H1 (cell line): ENCODE measurements at regions not wholly inside any gene's neighbourhood (a gene's known extent, or its start where the extent isn't known, plus 50 kb on each side); places are given as distances from the start of the nearest gene placed in this dataset.

Experiments used
- CTCF ChIA-PET: fragments of 300-600 bp; sonication (Branson Sonifier 250); formaldehyde crosslinking; loops from one replicate; lab custom pipeline; 2021; ENCODE audit not compliant: partially characterized antibody; lab: Charles Lee
- POLR2A ChIA-PET: fragments of 300-600 bp; sonication (Branson Sonifier 250); formaldehyde crosslinking; loops from one replicate; lab custom pipeline; 2021; ENCODE audit warnings: inconsistent platforms; ENCODE audit not compliant: partially characterized antibody; lab: Charles Lee
- DNase-seq, 2 experiments: peaks; one replicate each; pipeline versions ENCODE4 v3.0.0 to v3.0.0-alpha.2; 2010 to 2022; ENCODE audit warnings: low spot score in 2 of 2, low read depth in 1 of 2, mixed read lengths in 1 of 2
- FAIRE-seq: peaks from 2 replicates; lab custom pipeline; 2011; peaks lifted over from hg19 to GRCh38; lab: Jason Lieb, UNC
- H2AFZ ChIP-seq: 2 replicates; pipeline ENCODE4 v1.8.1; 2012; ENCODE audit warnings: low read length, inconsistent platforms
- H2AK5ac ChIP-seq: 2 replicates; pipeline ENCODE4 v1.6.1; 2013; ENCODE audit warnings: low read depth, low read length
- H2BK120ac ChIP-seq: replicated peaks from 2 replicates; pipeline ENCODE3; 2013; ENCODE audit warnings: low read depth, low read length, inconsistent platforms
- H2BK12ac ChIP-seq: 2 replicates; pipeline ENCODE4 v1.6.1; 2013; ENCODE audit warnings: low read depth, low read length
- H2BK15ac ChIP-seq: 2 replicates; pipeline ENCODE4 v1.6.1; 2013; ENCODE audit warnings: low read length
- H2BK20ac ChIP-seq: 2 replicates; pipeline ENCODE4 v1.6.1; 2013; ENCODE audit warnings: low read length
- H2BK5ac ChIP-seq: 2 replicates; pipeline ENCODE4 v1.6.1; 2013; ENCODE audit warnings: low read depth, low read length
- H3K14ac ChIP-seq: 2 replicates; pipeline ENCODE4 v1.6.1; 2013; ENCODE audit warnings: inconsistent platforms; ENCODE audit not compliant: insufficient read length
- H3K18ac ChIP-seq: 2 replicates; pipeline ENCODE4 v1.6.1; 2013; ENCODE audit warnings: low read length; ENCODE audit errors: extremely low read depth
- H3K23ac ChIP-seq: 2 replicates; pipeline ENCODE4 v1.6.1; 2013; ENCODE audit warnings: inconsistent platforms; ENCODE audit not compliant: insufficient read length
- H3K23me2 ChIP-seq: 2 replicates; pipeline ENCODE4 v1.6.1; 2013; ENCODE audit warnings: low read depth, low read length
- H3K27ac ChIP-seq: 2 replicates; pipeline ENCODE4 v1.6.1; 2011; ENCODE audit warnings: low read depth, low read length, inconsistent platforms
- H3K27me3 ChIP-seq, 4 experiments: replicated peaks in 1 of 4; 1 replicate in 1 of 4; 2 replicates in 3 of 4; pipeline versions ENCODE4 v1.6.1 to v1.8.1; 2011 to 2013; ENCODE audit warnings: low read length in 3 of 4, mild to moderate bottlenecking in 3 of 4, inconsistent platforms in 2 of 4, mixed read lengths in 2 of 4, moderate library complexity in 1 of 4; ENCODE audit not compliant: control insufficient read depth in 3 of 4, insufficient read depth in 3 of 4; ENCODE audit errors: extremely low read depth in 1 of 4
- H3K36me3 ChIP-seq, 4 experiments: 2 replicates each; pipeline versions ENCODE4 v1.6.1 to v1.8.1; 2011 to 2013; ENCODE audit warnings: mild to moderate bottlenecking in 4 of 4, low read length in 3 of 4, moderate library complexity in 2 of 4, control low read depth in 1 of 4, inconsistent platforms in 1 of 4; ENCODE audit not compliant: insufficient read depth in 4 of 4, control insufficient read depth in 2 of 4
- H3K4ac ChIP-seq: replicated peaks from 2 replicates; pipeline ENCODE3; 2013; ENCODE audit warnings: low read length, low read depth, mixed read lengths, inconsistent platforms; ENCODE audit not compliant: insufficient read length
- H3K4me1 ChIP-seq, 4 experiments: replicated peaks in 1 of 4; 1 replicate in 1 of 4; 2 replicates in 3 of 4; pipeline versions ENCODE4 v1.6.1 to v1.8.1; 2011 to 2013; ENCODE audit warnings: low read length in 3 of 4, inconsistent platforms in 2 of 4, mixed read lengths in 1 of 4; ENCODE audit not compliant: insufficient read depth in 4 of 4, control insufficient read depth in 3 of 4
- H3K4me2 ChIP-seq, 2 experiments: 2 replicates each; pipeline versions ENCODE4 v1.6.1 to v1.8.1; 2011 to 2013; ENCODE audit warnings: low read depth in 2 of 2, low read length in 2 of 2, control low read depth in 1 of 2, inconsistent platforms in 1 of 2, mild to moderate bottlenecking in 1 of 2; ENCODE audit not compliant: insufficient read depth in 1 of 2
- H3K4me3 ChIP-seq, 4 experiments: fragments of 200-600, 300-600 bp in 1 of 4; sonication (generic), shearing (Covaris generic), sonication (Bioruptor Twin) in 1 of 4; 2 replicates each; pipeline versions ENCODE4 v1.5.1 to v1.8.1; 2011 to 2016; ENCODE audit warnings: low read length in 4 of 4, low read depth in 3 of 4, control low read depth in 2 of 4, inconsistent platforms in 2 of 4, mild to moderate bottlenecking in 2 of 4, mixed read lengths in 1 of 4, moderate library complexity in 1 of 4; ENCODE audit not compliant: insufficient read depth in 2 of 4; ENCODE audit errors: extremely low read depth in 1 of 4
- H3K56ac ChIP-seq: replicated peaks from 2 replicates; pipeline ENCODE3; 2013; ENCODE audit warnings: low read depth, mild to moderate bottlenecking, mixed read lengths, low read length, inconsistent platforms; ENCODE audit not compliant: insufficient read length
- H3K79me1 ChIP-seq: 2 replicates; pipeline ENCODE4 v1.6.1; 2013; ENCODE audit warnings: low read depth, low read length, control low read depth
- H3K79me2 ChIP-seq, 2 experiments: 2 replicates each; pipeline versions ENCODE4 v1.6.1 to v1.8.1; 2012 to 2013; ENCODE audit warnings: low read length in 2 of 2, mild to moderate bottlenecking in 2 of 2, inconsistent platforms in 1 of 2; ENCODE audit not compliant: insufficient read depth in 2 of 2, control insufficient read depth in 1 of 2
- H3K9ac ChIP-seq, 4 experiments: replicated peaks in 1 of 4; 1 replicate in 1 of 4; 2 replicates in 3 of 4; pipeline versions ENCODE4 v1.6.1 to v1.8.1; 2011 to 2013; ENCODE audit warnings: low read depth in 3 of 4, low read length in 3 of 4, control low read depth in 2 of 4, mild to moderate bottlenecking in 2 of 4, moderate library complexity in 2 of 4, inconsistent platforms in 1 of 4; ENCODE audit errors: extremely low read depth in 1 of 4
- H3K9me3 ChIP-seq, 2 experiments: 2 replicates each; pipeline versions ENCODE4 v1.6.1 to v1.8.1; 2012 to 2013; ENCODE audit warnings: mild to moderate bottlenecking in 2 of 2, moderate library complexity in 2 of 2, control low read depth in 1 of 2, inconsistent platforms in 1 of 2, low read depth in 1 of 2, low read length in 1 of 2, mixed read lengths in 1 of 2; ENCODE audit not compliant: insufficient read depth in 2 of 2
- H4K20me1 ChIP-seq, 2 experiments: replicated peaks in 1 of 2; 2 replicates each; pipeline versions ENCODE3 to v1.8.1; 2011 to 2013; ENCODE audit warnings: inconsistent platforms in 2 of 2, low read length in 2 of 2, mild to moderate bottlenecking in 1 of 2; ENCODE audit not compliant: insufficient read depth in 2 of 2, control insufficient read depth in 1 of 2
- H4K5ac ChIP-seq: 2 replicates; pipeline ENCODE4 v1.6.1; 2013; ENCODE audit warnings: low read length, low read depth, mixed read lengths, inconsistent platforms; ENCODE audit not compliant: insufficient read length
- H4K8ac ChIP-seq: 2 replicates; pipeline ENCODE4 v1.8.0; 2013; ENCODE audit warnings: mild to moderate bottlenecking, moderate library complexity, low read length, inconsistent platforms; ENCODE audit not compliant: insufficient read depth; ENCODE audit errors: extremely low read depth
- H4K91ac ChIP-seq: replicated peaks from 2 replicates; pipeline ENCODE3; 2013; ENCODE audit warnings: low read length, mixed read lengths, inconsistent platforms; ENCODE audit not compliant: insufficient read length
- BACH1 ChIP-seq: IDR thresholded peaks from 2 replicates; pipeline ENCODE4 v1.6.1; 2012; ENCODE audit warnings: low read length, improper control_type of control experiment
- CEBPB ChIP-seq: IDR thresholded peaks from 2 replicates; pipeline ENCODE4 v1.6.1; 2012; ENCODE audit warnings: low read depth, low read length
- CHD2 ChIP-seq: IDR thresholded peaks from 2 replicates; pipeline ENCODE4 v1.6.1; 2012; ENCODE audit warnings: low read length, improper control_type of control experiment
- SAP30 ChIP-seq: fragments of 300-600 bp; sonication (generic); IDR thresholded peaks from 2 replicates; pipeline ENCODE4 v1.7.1; 2012; ENCODE audit warnings: low read length, moderate library complexity, mild to moderate bottlenecking, inconsistent platforms; ENCODE audit not compliant: insufficient read depth, insufficient replicate concordance
- WGBS, 2 experiments: shearing (Covaris generic) in 1 of 2; methylation state at CpG; one replicate each; pipeline versions ENCODE4 v1.1.6 to v1.1.7; 2013 to 2015; ENCODE audit warnings: low lambda C conversion rate in 2 of 2, mixed read lengths in 2 of 2, inconsistent platforms in 1 of 2, low coverage in 1 of 2, missing lambda C conversion rate in 1 of 2; ENCODE audit not compliant: insufficient replicate concordance in 2 of 2, insufficient coverage in 1 of 2, insufficient read length in 1 of 2; ENCODE audit errors: extremely low coverage in 1 of 2, missing lambda C conversion rate in 1 of 2; 5-methylcytosine and 5-hydroxymethylcytosine counted together

DNA sequence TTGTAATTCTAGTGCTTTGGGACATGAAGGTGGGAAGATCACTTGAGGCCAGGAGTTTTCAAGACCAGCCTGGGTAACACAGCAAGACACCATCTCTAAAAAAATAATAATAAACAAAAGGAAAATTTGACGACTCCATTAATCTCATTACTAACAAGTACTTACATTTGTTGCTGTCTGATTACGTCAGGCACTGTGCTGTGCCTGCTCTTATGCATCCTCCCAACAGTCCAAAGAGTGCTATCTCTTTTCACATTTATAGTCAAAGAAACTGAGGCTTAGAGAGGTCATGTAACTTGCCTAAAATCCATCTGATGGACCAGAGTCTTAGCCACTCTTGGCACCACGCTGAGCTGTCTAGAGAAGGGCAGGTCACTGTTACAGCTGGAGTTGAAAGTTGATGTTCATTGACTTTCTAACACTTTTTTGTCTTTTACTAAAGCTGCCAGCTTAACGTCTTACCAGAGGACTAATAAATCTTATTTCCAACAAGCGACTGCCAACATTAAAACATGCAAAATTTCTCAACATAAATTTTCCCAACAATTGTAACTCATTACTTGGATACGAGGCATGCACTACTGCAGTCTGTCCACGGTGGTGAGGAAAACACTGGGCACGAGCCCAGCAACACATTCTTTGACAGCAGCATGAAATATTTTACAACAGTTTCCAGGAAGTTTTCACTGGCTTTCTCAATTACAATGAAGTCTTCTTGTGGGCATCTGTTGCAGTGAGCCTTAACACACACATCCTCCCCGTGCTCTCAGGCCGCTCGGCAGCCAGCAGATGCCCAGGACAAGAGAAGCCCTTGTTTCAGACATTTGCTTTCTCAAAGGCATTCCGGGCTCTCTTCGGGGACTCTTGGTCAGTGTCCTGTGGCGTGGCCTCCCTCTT lies 262.9 kb upstream of the PROX1 start:
- no peak overlapping the region for H2BK15ac ChIP-seq
- no peak overlapping the region for H4K91ac ChIP-seq
- H4K5ac ChIP-seq = no peak overlapping the region
- no peak for DNase-seq
- no peaks in the 10 kb centered on the region for H3K79me1 ChIP-seq
- no peaks in the 10 kb centered on the region; a peak in 1 of 7 replicates for H3K4me1 ChIP-seq
- ChIA-PET POLR2A (no interaction called here), CTCF (interaction anchor here (0.6 kb wide), 1 partner anchor 1328 kb away, joined by 3 read pairs; no protein-coding TSS in a partner anchor)
- H2BK12ac ChIP-seq = 0 out of 2 replicates have a peak overlapping the region, but pooled peaks have one; percentile 19
- H3K27ac ChIP-seq = no peak overlapping the region
- no peak overlapping the region for H4K8ac ChIP-seq
- no peak overlapping the region for H3K4me2 ChIP-seq
- no peaks in the 10 kb centered on the region for H3K27me3 ChIP-seq
- H3K56ac ChIP-seq = no peak overlapping the region
- 0 out of 2 replicates have a peak overlapping the region, but pooled peaks have one; percentile 65 for H2AK5ac ChIP-seq
- no peak overlapping the region for H2BK20ac ChIP-seq
- H3K23me2 ChIP-seq = no peaks in the 10 kb centered on the region
- H3K79me2 ChIP-seq = no peaks in the 10 kb centered on the region
- H3K36me3 ChIP-seq = no peaks in the 10 kb centered on the region
- no peak overlapping the region for H2BK120ac ChIP-seq
- no peak overlapping the region for H3K18ac ChIP-seq
- 84% methylated on average over 14 of the region's 14 CpGs; no CpG with 5 or more reads in 1 of the 2 experiments for WGBS, 2 experiments
- no peak overlapping the region for H3K4me3 ChIP-seq
- no peaks in the 10 kb centered on the region for H4K20me1 ChIP-seq
- no peak overlapping the region for H3K23ac ChIP-seq
- no peak overlapping the region for H2BK5ac ChIP-seq
- H3K14ac ChIP-seq = no peak overlapping the region
- H3K4ac ChIP-seq = no peak overlapping the region
- H3K9ac ChIP-seq = no peak overlapping the region
- H2AFZ ChIP-seq = no peak overlapping the region
- H3K9me3 ChIP-seq = no peaks in the 10 kb centered on the region
- FAIRE-seq = no peak
- TF ChIP-seq CEBPB (no peak), SAP30 (no peak), BACH1 (no peak), CHD2 (no peak)
